Stimulated activated CD8-positive, alpha-beta memory T cell treated with anti-CD3 and anti-CD28 coated beads, Interleukin-15, amount 100 ng/mL, for 48 hours (primary cell): ENCODE measurements at regions not wholly inside any gene's neighbourhood (a gene's known extent, or its start where the extent isn't known, plus 50 kb on each side); places are given as distances from the start of the nearest gene placed in this dataset.

Source experiments
- DNase-seq, 2 donors: peaks; one replicate each; pipeline ENCODE4 v3.0.0-alpha.2; 2020; ENCODE audit warnings: low read depth in 2 of 2

DNA sequence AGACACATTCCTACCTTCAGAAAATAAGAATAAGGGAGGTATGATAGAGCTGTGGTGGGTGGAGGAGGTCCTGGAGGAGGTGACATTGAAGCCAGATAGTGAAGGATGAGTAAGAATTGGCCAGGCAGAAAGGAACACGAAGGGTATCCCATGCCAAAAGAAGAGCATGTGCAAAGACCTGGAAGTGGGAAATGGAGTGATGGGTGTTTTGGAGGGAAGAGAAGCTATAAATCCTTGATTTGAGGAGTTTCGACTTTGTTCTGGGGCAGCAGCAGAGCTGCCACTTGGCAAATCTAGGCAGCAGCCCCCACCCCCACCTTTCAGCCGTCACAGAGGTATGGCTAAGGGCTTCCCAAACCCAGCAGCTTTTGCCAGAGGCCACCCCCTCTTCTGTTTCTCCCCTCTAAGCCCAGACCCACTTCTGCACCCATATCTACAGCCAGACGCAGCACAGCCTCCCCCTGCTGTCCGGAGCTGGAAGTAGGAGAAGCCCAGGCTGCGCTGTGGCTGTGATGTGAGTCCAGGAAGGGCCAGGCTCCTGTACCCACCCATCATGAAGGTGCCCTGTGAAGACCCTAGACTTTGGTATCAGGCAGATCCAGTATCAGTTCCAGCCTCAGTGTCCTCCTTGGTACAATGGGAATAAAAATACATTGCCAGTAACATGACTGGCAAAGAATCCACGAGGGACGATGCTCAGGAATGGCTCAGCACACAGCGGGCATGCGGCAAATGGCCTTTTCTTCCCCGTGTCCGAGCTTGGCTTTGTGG lies 188.7 kb upstream of the LINGO1 start:
- DNase-seq: peak; percentile 19 to 33

DNA sequence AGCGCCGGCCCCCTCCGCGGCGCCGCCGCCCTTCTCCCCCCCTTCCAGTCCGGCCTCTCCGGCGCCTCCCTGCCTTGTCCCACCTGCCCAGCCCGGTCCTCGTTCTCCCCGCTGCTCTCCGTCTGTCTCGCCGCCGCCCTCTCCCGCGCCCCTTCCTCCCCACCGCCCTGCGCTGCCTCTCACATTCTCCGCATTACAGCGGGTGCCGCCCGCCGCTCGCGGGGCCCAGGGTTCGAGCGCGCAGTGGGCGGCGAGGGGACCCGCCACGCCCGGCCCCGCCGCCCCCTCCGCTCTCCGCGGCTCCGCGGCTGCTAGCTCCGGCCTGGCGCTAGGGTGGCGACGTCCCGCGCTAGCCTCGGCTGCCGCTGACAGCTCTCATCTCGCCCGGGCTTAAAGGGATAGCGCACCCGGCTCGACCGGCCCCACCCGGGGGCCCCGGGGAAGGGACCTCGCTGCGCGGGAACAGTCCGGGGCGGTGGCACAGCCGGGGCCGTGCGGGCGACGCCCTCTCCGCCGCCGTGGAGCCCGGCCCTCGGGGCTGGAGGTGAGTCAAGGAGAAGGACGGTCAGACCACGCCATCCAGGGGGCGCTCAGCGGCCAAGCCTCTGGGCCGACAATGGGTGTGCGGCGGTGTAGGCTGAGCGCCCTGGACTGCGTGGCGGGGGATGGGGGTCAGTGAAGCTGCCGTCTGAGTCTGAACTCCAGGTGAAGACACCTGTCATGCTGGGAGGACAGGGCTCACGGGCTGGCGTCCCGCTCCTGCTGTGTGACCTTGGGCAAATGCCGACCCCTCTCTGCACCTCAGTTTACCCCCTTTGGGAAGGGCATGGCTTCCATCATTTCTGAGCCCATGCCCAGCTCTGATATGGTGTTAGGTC lies 187.4 kb upstream of the LINGO1 start:
- DNase-seq: no peak

DNA sequence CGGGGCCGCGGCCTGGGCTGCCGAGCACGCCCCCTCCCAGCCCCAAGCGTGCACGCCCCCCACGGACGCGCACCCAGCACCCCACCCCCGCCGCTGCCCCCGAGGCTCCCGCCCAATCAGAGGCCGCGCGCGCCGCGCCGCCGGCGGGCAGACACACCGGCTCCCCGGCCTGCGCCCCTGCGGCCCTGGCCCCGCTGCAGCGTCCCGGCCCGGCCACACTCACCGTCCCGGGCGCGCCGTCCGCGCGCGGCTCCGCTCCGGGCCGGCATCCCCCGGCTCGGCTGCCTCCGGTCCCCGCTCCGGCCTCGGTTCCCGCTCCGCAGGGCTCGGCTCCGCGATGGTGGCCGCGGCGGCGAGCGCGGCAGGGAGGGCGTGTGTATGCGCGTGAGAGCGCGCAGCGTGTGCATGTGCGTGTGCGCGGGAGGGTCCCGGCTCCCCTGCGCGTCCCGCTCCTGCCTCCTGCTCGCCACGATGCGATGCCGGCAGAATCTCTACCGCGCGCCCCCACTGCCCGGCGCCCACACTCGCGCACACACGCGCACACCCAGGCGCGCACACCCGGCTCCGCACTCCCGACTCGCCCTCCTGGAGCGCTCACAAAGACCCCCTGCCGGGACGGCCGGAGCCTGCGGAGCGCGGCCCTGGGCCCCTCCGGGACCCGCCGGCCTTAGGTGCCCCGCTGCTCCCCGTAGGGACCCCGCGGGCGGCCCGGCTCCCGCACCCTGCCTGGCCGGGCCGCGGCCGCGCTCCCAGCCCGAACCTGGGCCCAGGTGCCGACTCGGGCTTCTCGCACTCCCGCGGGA lies 186.5 kb upstream of the LINGO1 start:
- no peak for DNase-seq

DNA sequence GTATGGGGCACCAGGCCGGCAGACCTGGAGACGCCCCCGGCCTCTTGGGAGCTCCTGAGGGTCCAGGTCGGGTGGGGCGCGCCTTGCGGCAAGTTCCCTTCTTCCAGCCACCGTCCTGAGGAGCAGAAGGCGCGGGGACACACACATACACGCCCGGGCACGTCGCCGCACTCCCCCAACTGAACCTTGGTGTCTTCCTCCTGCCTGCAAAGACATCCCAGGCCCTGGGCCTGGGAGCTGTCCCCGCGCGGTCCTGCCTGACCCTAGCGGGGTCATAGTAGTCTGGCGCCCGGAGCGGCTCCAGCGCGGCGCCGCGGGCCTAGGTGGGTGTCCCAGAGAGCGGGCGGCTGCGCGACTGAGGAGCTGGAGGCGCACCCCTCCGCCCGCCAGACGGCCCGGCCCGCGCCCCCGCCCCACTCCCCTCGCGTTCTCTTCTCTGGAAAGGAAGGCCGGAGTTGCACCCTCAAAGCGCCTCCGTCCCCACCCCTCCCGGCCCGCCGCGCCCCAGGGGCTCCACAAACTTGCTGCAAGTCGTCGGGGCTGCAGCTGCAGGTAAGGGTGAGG lies 185.9 kb upstream of the LINGO1 start:
- no peak for DNase-seq

DNA sequence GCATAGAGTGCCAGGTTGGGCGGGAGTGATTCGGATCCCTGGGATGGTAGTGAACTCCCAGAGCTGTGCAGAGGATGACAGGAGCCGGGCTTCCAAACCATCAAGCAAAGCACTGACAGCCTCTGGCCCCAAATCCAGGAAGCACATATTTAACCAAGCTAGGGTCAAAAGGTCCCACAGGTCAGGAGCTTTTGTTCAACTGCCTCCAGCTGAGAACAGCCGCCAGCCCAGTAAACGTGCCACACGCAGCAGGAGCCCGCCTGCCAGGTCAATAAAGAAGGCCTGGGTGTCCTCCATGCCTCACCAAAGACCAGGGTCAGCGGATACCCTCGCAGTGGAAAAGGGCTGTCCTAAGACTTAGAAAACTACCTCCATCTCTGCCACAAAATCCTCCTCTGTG lies 184.7 kb upstream of the LINGO1 start:
- DNase-seq: no peak

DNA sequence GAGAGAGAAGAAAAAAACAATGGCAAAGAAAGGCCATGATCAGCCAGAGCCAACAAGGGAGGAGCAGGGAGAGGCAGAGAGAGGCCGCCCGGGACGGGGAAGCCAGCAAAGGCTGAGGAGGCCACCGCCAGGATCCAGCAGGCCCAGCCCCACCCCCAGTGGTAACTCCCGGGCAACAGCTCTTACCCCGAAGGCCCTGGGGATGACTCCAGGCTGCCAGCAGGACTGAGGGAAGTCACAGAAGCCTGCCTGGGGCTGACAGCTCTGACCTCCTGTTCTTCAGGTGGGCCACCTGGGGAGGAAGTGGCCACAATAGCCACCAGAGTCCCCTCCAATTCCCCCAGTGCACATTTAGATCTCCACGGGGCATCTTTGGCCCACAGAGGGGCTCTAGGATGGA lies 184.3 kb upstream of the LINGO1 start:
- DNase-seq: no peak

DNA sequence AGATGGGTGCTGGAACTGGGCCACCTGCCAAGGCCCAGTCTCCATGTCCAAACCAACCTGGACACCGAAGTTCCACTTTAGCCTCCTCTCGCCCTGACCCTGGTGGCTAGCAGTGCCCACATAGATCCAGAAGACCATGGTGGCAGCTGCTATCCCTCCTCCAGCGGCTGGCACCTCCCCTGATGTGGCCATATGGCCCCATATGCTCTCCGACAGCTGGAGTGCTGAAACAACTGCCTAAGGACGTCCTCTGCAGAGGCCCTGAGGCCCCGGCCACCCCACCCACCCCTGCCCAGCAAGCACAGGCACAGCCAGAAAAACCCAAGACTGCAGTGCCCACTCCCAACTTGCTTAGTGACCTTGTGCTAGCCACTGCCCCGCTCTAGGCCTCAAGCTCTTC lies 182.3 kb upstream of the LINGO1 start:
- no peak for DNase-seq

DNA sequence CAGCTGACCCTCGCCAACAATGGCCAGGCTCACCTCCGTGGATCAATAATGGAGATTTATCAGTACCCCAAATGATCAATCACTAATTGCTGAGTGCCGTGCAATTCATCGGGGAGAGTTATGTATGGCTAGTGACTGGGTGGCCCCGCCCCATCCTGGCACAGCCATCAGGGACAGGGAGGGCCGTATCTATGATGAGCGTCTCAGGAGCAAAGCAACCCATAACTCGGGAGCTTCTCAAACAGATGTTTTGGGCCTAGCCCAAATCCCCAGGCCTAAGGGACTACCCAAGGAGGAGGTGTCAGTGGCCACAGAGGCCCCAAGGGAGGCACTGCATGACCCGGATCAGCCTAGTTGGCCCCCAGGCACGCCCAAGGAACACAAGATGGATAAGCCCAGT lies 180.0 kb upstream of the LINGO1 start:
- no peak for DNase-seq

DNA sequence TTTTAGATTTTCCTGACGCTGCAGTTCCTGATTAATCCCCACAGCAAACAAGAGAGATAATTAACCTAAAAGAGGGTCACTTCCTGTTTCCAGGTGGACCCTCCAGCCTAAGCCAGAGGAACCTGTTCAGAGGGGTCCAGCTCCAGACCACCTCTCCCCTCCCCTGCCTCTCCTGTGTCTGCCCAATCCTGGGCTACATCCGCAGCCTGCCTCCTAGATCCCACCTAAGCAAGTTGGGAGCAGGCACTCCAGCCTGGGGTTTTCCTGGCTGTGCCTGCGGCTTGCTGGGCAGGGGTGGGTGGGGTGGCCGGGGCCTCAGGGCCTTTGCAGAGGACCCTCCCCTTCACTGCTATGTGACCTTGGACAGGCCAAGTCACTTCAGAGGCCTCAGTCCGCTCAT lies 178.6 kb upstream of the LINGO1 start:
- DNase-seq: no peak

DNA sequence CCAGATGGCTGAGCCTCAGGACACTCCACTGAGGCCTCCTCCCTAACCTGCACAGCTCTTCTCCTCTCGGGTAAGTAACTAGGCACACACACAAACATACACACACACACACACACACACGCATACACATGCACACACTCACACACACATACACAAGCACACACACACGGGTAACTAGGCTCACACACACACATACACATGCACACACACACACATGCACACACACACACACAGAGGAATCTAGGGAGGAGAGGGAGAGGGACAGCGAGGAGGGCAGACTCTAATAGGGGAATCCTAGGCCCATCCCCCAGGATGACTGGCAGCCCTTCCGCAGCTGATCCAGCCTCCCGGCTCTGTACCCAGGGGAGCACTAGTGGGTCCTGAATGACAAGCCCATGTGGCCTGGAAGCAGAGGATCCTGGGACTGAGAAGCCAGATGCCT lies 177.4 kb upstream of the LINGO1 start:
- DNase-seq: no peak

DNA sequence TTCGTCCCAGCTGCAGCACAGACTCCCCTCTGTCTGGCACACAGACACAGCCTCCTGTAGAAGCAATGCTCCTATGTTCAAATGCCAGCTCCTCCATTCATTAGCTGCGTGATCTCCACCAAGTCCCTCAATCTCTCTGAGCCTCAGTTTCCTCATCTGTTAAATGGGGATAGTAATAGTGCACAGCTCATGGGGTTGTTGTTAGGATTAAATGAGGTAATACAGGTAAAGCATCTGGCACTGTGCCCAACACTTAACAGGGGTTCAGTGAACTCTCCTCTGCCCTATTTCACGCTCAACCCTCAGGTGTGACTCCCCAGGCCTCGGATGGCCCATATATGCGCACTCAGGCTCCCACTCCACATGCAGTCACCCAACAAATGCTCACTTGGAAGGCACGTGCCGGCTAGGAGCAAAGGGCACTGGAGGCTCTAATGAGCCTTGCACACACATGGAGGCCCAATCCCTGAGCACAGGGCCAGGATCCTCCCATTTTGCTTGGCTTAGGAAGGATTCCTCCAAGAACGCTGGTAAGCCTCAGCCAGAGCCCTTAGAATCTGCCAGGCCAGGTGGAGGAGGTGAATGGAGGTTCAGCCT lies 176.0 kb upstream of the LINGO1 start:
- no peak for DNase-seq

DNA sequence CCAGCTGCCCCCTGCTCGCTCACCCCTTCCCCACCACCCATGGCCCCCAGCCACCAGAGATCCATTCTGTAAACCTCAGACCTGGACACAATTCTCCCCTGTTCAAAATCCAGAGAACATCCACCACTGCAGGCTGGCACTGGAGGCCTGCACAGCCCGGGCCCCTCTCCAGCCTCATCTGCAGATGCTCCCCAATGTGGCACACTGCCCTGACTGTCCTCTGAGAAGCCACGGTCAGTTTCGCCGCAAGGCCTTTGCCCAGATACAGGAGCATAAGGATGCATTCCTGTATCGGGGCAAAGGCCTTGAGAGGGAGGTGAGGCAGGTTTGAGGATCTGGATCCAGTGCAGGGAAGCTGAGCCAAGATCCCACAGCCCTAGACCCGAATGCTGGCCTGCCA lies 175.4 kb upstream of the LINGO1 start:
- no peak for DNase-seq

DNA sequence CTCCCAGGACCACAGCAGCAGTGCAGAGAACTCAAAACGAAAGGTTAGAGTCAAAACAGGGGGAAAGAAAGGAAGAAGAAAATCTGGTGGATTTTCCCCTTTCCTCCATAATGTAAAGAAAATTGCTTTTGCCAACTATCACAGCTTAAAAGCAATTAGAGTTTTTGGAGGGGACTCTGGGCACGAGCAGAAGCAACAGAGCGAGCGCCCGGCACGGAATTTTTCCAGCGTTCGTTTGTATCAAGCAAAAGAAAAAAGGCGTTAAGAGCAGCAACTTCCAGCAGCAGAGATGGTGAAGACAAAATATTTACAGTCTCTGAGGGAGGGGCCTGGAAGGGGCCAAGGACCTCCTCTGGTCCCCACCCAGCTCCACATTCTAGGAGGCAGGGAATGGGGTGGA lies 174.9 kb upstream of the LINGO1 start:
- no peak for DNase-seq

DNA sequence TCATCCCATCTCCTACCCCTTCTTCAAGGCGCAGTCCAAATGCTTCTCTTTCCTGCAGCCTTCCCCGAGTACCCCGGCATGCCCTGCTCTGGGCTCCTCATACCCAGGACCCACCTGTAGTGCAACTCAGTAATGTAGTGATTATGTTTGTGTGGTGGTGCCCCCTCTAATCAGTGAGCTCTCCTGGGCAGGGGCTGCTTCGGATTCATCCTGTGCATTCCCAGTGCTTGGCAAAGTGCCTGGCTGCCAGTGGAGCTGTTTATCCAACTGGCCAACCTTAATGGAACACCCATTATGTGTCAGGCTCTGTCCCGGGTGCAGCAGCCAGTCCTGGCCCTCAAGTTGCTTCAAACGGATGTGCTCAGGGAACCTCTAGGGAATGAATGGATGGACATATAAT lies 174.4 kb upstream of the LINGO1 start:
- no peak for DNase-seq

DNA sequence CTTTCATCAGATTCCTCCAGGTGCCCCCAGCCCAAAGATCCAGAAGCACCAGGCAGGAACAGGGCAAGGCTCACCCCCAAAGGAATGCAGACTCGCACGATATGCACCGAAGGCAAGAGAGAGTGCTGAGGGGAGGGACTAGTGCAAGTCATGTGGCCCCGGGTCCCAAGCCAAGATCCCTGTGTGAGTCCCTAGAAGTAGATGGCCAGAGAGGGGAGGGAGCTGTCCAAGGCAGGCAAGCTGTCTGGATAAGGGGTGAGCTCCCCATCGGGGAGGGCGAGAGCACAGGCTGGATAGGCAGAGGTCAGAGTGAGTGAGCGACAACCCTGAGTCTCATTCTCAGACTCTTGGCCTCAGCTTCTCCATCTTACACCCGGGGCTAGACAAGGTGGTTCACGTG lies 171.5 kb upstream of the LINGO1 start:
- DNase-seq: no peak

DNA sequence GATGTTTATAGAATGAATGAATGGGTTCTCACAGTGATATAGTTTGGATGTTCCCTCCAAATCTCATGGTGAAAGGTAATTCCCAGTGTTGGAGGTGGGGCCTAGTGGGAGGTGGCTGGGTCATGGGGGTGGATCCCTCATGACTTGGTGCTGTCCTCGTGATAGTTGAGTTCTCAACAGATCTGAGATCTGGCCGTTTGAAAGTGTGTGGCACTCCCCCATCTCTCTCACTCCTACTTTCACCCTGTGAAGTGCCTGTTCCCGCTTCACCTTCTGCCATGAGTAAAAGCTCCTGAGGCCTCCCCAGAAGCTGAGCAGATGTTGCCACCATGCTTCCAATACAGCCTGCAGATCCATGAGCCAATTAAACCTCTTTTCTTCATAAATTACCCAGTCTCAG lies 170.8 kb upstream of the LINGO1 start:
- no peak for DNase-seq

DNA sequence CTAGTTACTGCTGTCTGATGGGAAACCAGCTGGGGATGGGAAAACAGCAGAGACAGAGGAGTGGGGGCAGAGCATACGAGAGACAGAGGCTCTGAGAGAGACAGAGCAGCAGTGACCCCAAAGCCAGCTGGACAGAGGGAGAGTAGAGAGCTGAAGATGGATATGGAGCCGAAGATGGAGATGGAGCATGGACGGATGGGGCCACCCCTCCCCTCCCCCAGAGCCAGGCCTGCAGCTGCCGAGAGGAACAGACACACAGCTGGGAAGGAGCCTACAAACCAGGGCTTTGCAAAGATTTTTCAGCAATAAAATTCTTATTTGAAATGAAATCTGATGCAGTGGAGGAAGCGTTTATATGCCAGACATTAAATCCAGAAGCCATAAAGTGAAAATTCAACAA lies 167.6 kb upstream of the LINGO1 start:
- no peak for DNase-seq

DNA sequence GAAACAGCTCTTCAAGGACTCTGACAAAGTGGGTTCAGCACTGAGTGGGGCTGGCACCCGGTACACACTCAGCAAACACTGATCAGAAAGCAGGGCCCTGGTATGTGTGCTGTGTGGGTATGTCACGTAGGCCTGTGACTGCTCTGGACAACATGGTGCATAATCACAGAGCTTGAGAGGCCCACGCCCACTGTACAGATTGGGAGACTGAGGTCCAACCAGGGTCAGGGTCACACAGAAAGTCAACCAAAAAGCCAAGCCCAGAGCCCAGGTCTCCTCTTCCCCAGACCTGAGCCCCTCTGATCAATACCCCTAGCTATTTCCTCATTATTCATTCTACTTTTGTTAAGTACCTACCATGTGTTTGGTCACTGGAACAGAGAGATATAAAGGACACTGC lies 166.1 kb upstream of the LINGO1 start:
- DNase-seq: no peak

DNA sequence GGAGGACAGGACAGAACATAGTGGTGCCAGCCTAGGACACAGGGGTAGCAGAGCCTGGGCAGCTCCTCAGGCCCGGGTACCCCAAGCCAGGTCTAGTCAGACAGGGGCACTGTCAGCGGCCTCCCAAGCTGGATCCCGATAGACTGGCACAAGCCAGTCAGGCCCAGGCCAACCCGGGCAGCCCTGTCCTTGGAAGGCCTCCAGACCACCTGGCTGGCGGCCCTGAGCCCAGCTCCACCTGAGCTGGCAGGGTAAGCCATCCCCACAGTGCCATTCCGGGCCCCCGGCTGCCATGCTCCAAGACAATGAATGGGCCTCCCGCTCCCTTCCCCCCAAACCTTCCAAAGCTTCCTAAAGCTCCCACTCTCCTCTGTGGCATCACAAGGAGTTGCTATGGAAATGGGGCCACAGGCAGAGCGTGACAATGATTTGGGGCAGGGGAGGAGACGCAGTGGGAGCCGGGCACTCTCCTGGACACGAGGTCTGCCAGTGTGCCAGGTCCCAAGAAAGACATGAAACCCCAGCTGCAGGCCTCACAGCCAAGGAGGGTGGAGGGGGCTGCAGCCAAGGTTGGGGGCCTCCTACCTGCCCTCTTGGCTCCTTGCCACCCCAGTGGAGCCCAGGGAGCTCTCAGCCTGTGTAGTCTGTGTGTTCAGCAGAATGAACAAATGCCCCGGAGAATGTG lies 165.6 kb upstream of the LINGO1 start:
- no peak for DNase-seq

DNA sequence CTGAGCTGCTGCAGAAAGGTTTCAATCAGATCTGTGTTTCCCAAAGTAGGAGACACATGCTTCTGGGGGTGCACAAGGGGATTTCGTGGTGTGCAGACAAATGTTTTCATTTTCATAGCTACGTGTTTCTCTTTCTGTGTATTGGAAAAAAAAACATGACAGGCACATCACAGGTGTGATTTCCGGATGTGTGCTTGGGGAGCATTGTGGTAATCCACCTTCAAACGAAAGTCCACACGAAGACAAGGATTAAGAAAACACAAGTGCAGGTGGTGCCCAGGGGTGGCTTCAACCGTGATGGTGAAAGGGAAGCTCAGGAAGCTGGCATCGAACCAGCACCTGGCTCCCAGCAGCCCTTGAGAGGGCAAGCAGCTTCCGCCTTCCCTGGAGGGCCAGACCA lies 164.6 kb upstream of the LINGO1 start:
- no peak for DNase-seq
